Common myeloid progenitor, CD34-positive (primary cell): ENCODE measurements at regions not wholly inside any gene's neighbourhood (a gene's known extent, or its start where the extent isn't known, plus 50 kb on each side); places are given as distances from the start of the nearest gene placed in this dataset.
A peak's percentile ranks its signal among the peaks of the same experiment; 100 is the strongest.

Experiments used
- CTCF ChIA-PET: fragments of 350-600 bp; sonication (Branson Sonifier 250); formaldehyde crosslinking; loops from one replicate; lab custom pipeline; 2021; ENCODE audit warnings: antibody characterized with exemption; lab: Charles Lee
- POLR2A ChIA-PET: fragments of 350-600 bp; sonication (Branson Sonifier 250); formaldehyde crosslinking; loops from one replicate; lab custom pipeline; 2021; ENCODE audit warnings: antibody characterized with exemption; lab: Charles Lee
- DNase-seq, 3 donors: peaks; one replicate each; pipeline versions ENCODE4 v3.0.0 to v3.0.0-alpha.2; 2013
- H3K27ac ChIP-seq, 2 experiments: 1 replicate in 1 of 2; 2 replicates in 1 of 2; pipeline ENCODE4 v1.7.0; 2013; ENCODE audit warnings: inconsistent platforms in 2 of 2, low read length in 2 of 2, mild to moderate bottlenecking in 2 of 2, low read depth in 1 of 2, moderate library complexity in 1 of 2; ENCODE audit not compliant: severe bottlenecking in 2 of 2, insufficient read depth in 1 of 2, poor library complexity in 1 of 2
- H3K27me3 ChIP-seq, 5 experiments: replicated peaks in 2 of 5; 1 replicate in 3 of 5; 2 replicates in 2 of 5; pipeline versions ENCODE4 v1.6.1 to v1.7.0; 2013; ENCODE audit warnings: low read length in 4 of 5, mild to moderate bottlenecking in 2 of 5, moderate library complexity in 2 of 5, inconsistent platforms in 1 of 5; ENCODE audit not compliant: insufficient read depth in 5 of 5, control insufficient read depth in 4 of 5
- H3K36me3 ChIP-seq, 4 experiments: 1 replicate in 2 of 4; 2 replicates in 2 of 4; pipeline versions ENCODE4 v1.6.1 to v1.7.0; 2013; ENCODE audit warnings: low read length in 3 of 4, control low read depth in 1 of 4, mild to moderate bottlenecking in 1 of 4; ENCODE audit not compliant: control insufficient read depth in 4 of 4, insufficient read depth in 4 of 4
- H3K4me1 ChIP-seq, 4 experiments: 1 replicate in 3 of 4; 2 replicates in 1 of 4; pipeline versions ENCODE4 v1.6.1 to v1.7.1; 2013; ENCODE audit warnings: low read length in 3 of 4, mild to moderate bottlenecking in 3 of 4, control low read depth in 1 of 4, inconsistent platforms in 1 of 4, moderate library complexity in 1 of 4; ENCODE audit not compliant: control insufficient read depth in 4 of 4, insufficient read depth in 4 of 4; ENCODE audit errors: control extremely low read depth in 1 of 4
- H3K4me3 ChIP-seq, 7 experiments: 1 replicate in 4 of 7; 2 replicates in 3 of 7; pipeline versions ENCODE4 v1.5.1 to v1.7.0; 2013; ENCODE audit warnings: mild to moderate bottlenecking in 7 of 7, low read length in 6 of 7, moderate library complexity in 6 of 7, inconsistent platforms in 2 of 7, low read depth in 2 of 7, control low read depth in 1 of 7; ENCODE audit not compliant: insufficient read depth in 4 of 7, control insufficient read depth in 1 of 7; ENCODE audit errors: extremely low read depth in 1 of 7
- H3K9me3 ChIP-seq, 5 experiments: 1 replicate in 4 of 5; 2 replicates in 1 of 5; pipeline versions ENCODE4 v1.6.1 to v1.7.1; 2013; ENCODE audit warnings: low read length in 4 of 5, mild to moderate bottlenecking in 2 of 5, inconsistent platforms in 1 of 5, low read depth in 1 of 5, moderate library complexity in 1 of 5; ENCODE audit not compliant: control insufficient read depth in 4 of 5, insufficient read depth in 2 of 5; ENCODE audit errors: control extremely low read depth in 1 of 5
- WGBS: methylation state at CpG from one replicate; pipeline ENCODE4 v1.1.5; 2013; ENCODE audit not compliant: insufficient coverage; 5-methylcytosine and 5-hydroxymethylcytosine counted together

DNA sequence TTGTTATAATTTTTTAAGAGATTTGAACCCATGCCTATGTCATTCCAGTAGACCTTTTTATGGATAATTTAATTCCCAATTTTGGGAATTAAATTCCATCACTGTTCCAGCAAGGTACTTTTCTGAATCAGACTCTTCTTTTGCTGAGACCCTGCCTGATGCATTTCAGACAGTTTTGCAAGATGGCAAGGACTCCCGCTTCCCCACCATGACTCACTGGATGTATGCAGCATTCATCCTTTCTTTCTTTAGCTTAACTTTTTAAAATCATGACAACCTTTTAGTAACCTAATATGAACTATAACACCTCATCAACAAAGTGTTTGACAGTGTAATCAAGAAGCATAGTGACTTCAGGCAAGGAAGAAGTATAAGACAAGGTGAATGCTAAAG, 178.1 kb upstream of the LEF1 start:
- POLR2A ChIA-PET: no interaction called here
- Histone ChIP-seq H3K27me3 (no peaks in the 10 kb centered on the region), H3K4me1 (peaks cover 2 to 12% (median 7%) of the 10 kb centered on the region in 4 experiments), H3K27ac (no peak overlapping the region), H3K36me3 (no peaks in the 10 kb centered on the region), H3K9me3 (no peaks in the 10 kb centered on the region), H3K4me3 (no peak overlapping the region)
- CTCF ChIA-PET: interaction anchor here (0.7 to 1.4 kb wide), 2 partner anchors 8 to 166 kb away, joined by 3 to 6 read pairs; no protein-coding TSS in a partner anchor
- no peak for DNase-seq
- 100% methylated on average over 1 of the region's 1 CpG for WGBS

DNA sequence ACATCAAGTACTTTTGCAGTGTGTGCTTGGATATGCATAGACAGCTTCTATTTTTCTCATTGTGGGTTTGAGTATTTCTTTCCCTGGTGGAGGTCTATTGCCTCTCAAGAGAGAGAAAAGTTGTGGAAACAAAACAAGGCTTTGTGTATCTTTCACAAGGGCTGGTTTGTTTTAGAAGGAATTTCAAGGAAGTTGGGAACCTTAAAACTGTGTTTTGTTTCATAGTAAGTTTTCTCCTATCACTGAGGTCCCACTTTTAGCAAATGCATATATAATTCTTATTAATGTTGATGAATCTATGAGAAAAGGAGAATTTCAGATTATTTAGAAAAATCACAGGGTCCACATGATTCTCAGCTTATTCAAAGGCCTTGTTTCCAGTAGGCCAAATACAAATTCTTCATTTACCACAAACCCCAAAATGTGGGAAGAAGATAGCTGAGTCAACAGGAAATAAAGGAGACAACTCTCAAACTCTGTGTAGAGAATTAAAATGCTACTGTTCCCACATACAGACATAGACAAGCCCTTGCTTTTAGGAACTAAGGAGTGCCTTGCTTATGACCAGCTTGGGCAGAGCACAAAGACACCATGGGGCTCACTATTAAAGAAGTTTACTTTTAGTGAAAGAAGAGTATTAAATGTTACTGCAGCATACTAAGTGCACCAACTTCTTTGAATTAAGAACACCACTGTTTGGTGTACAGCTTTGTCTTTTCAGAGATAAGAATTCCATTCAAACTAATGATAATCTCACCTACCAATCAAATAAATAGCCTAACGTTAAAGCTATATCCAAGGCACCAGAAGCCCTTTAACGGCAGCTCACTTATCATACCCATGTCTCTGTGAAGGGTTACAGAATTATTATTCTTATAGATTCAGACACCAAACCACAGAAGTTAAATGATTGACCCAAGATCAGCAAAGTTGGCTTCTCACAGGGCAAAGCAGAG, 177.4 kb upstream of the LEF1 start:
- no peaks in the 10 kb centered on the region for H3K27me3 ChIP-seq
- POLR2A ChIA-PET: no interaction called here
- no peak overlapping the region for H3K27ac ChIP-seq
- CTCF ChIA-PET: interaction anchor here (0.7 to 1.4 kb wide), 4 partner anchors 9 to 167 kb away, joined by 3 to 6 read pairs (median 3); no protein-coding TSS in a partner anchor
- H3K36me3 ChIP-seq: no peaks in the 10 kb centered on the region
- no peaks in the 10 kb centered on the region for H3K9me3 ChIP-seq
- peaks cover 2 to 12% (median 7%) of the 10 kb centered on the region in 4 experiments for H3K4me1 ChIP-seq
- no CpG with 5 or more reads among the region's 2 CpGs for WGBS
- peak; percentile 33 to 70 (median 56) for DNase-seq
- H3K4me3 ChIP-seq: no peak overlapping the region

DNA sequence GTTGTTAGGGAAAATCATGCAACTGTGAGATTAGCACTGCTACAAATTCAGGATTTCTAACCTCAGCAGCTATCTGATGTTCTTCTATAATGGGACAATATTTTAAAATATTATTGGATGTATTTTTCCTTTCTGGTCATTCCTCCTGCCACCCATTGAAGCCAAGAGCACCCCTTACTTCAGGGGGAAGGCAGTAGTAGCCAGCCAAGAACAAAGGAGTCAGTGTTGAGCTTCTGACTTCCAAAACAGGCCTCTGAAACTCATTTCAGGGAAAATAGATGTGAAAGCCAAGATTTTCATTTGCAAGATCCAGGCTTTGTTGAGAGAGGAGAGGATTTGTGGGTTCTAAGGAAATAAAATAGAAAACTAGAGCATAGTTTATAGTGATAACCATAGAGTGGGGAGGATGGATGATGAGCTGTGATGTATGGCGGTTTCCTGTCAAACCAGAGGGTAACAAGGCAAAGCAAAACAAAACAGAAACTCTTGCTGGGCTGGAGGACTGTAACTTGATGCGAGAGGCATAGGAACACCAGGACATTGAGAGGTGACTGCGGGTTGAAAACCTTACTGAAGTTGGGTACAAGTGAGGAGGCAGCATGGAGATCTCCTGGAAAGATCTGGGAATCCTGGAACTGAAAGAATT, 173.7 kb upstream of the LEF1 start:
- Histone ChIP-seq H3K4me1 (peaks cover 2 to 12% (median 7%) of the 10 kb centered on the region in 4 experiments), H3K27me3 (no peaks in the 10 kb centered on the region), H3K27ac (no peak overlapping the region), H3K9me3 (no peaks in the 10 kb centered on the region), H3K36me3 (no peaks in the 10 kb centered on the region), H3K4me3 (no peak overlapping the region)
- DNase-seq: no peak
- ChIA-PET CTCF (interaction anchor here (1.1 to 1.5 kb wide), 2 partner anchors 9 to 10 kb away, joined by 3 read pairs; no protein-coding TSS in a partner anchor), POLR2A (no interaction called here)
- WGBS: 88% methylated on average over 3 of the region's 3 CpGs

DNA sequence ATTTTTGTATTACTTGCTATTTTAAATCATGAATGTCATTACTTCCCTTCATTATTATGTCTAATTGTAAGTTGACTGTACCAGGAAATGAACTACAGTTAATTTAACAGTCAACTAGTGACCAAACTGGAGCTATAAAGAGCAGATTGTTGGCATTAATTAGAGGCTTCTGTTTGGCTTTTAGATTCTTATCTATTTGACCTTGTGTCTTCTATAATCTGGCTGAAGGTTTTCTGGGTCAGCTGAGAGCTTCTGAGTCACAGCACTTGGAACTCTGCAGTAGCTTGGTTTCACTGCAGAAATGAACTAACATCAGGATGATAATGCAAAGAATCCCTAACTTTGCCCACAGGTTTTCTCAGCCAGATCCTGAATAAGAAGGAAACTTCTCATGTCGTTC, 169.2 kb upstream of the LEF1 start:
- no peaks in the 10 kb centered on the region for H3K27me3 ChIP-seq
- H3K4me1 ChIP-seq: peaks cover 0 to 3% (median 0%) of the 10 kb centered on the region in 4 experiments
- no peak overlapping the region for H3K27ac ChIP-seq
- H3K4me3 ChIP-seq: no peak overlapping the region
- ChIA-PET CTCF (interaction anchor here (0.6 to 1.6 kb wide), 2 partner anchors 17 to 54 kb away, joined by 3 read pairs; no protein-coding TSS in a partner anchor), POLR2A (interaction anchor here (0.5 kb wide), 1 partner anchor 160 kb away, joined by 4 read pairs; no protein-coding TSS in a partner anchor)
- no peaks in the 10 kb centered on the region for H3K9me3 ChIP-seq
- no peaks in the 10 kb centered on the region for H3K36me3 ChIP-seq
- WGBS: no CpG with 5 or more reads among the region's 1 CpG
- no peak for DNase-seq

DNA sequence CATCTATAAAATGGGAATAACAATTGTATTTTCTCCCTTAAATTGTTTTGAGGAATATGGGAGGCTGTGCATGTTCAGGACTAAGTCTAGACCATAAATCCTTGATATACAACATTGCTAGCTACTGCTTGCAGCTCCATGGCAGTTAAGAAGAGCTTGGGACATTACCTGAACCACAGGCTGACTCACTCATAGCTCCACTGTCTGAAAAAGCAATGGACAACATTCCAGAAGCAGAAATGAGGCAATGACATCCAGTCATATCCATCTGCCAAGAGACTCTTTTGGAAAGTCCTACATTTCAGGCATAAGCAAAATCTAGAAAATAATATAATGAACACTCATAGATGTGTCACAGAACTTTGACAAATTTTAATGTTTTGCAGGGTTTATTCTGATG, 167.3 kb upstream of the LEF1 start:
- DNase-seq: no peak
- Histone ChIP-seq H3K4me3 (no peak overlapping the region), H3K4me1 (peaks cover 0 to 3% (median 0%) of the 10 kb centered on the region in 4 experiments), H3K27me3 (no peaks in the 10 kb centered on the region), H3K27ac (no peak overlapping the region), H3K36me3 (no peaks in the 10 kb centered on the region), H3K9me3 (no peaks in the 10 kb centered on the region)
- POLR2A ChIA-PET: no interaction called here
- CTCF ChIA-PET: interaction anchor here (1.2 to 1.4 kb wide), 2 partner anchors 11 to 238 kb away, joined by 3 read pairs; no protein-coding TSS in a partner anchor

DNA sequence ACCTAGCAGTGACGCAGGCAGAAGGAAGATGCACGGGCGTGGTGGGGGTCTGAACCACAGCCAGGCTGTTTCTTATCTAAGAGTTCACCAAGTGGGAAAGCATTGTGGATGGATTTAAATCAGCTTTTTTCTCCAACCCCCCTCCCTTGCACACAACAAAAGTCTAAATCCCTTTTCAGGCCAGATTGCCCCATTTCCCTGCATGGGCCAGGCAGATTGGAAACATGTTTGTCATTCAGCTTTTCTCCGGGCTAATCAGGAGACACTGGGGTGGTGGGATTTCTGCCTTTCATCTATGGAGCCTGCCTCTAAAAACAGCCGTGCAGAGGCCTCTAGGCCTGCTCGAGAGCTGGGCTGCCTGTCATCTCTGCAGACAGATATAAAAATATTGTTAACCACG, 166.3 kb upstream of the LEF1 start:
- Histone ChIP-seq H3K9me3 (no peaks in the 10 kb centered on the region), H3K27ac (no peak overlapping the region), H3K27me3 (no peaks in the 10 kb centered on the region), H3K4me3 (no peak overlapping the region), H3K4me1 (peaks cover 0 to 7% (median 0%) of the 10 kb centered on the region in 4 experiments), H3K36me3 (no peaks in the 10 kb centered on the region)
- POLR2A ChIA-PET: no interaction called here
- 87% methylated on average over 5 of the region's 7 CpGs for WGBS
- CTCF ChIA-PET: no interaction called here
- DNase-seq: no peak
